WTC11 (cell line): ENCODE measurements at regions not wholly inside any gene's neighbourhood (a gene's known extent, or its start where the extent isn't known, plus 50 kb on each side); places are given as distances from the start of the nearest gene placed in this dataset.
A peak's percentile ranks its signal among the peaks of the same experiment; 100 is the strongest.

Experiments used
- ATAC-seq: fragments of 200-7000 bp; cut with Tn5 transposase; 2 replicates; pipeline ENCODE4 v1.10.0; 2021; ENCODE audit warnings: mild to moderate bottlenecking, moderate library complexity
- CTCF ChIA-PET: fragments of 300-600 bp; sonication (Branson Sonifier 250); formaldehyde crosslinking; loops from one replicate; lab custom pipeline; 2021; ENCODE audit warnings: antibody characterized with exemption; lab: Charles Lee
- POLR2A ChIA-PET: fragments of 350-600 bp; sonication (Branson Sonifier 250); formaldehyde crosslinking; loops from one replicate; lab custom pipeline; 2021; ENCODE audit warnings: antibody characterized with exemption; lab: Charles Lee
- DNase-seq: peaks from one replicate; pipeline ENCODE4 v3.0.0; 2021; ENCODE audit warnings: low spot score
- H3K27ac Mint-ChIP-seq: 2 replicates; pipeline ENCODE4 v1.8.0; 2021; ENCODE audit warnings: mixed read lengths
- H3K27me3 Mint-ChIP-seq: 2 replicates; pipeline ENCODE4 v1.8.0; 2021; ENCODE audit warnings: low read depth, mild to moderate bottlenecking, moderate library complexity, mixed read lengths
- H3K36me3 Mint-ChIP-seq: 2 replicates; pipeline ENCODE4 v1.8.0; 2021; ENCODE audit warnings: mixed read lengths
- H3K4me1 Mint-ChIP-seq: 2 replicates; pipeline ENCODE4 v1.8.0; 2022; ENCODE audit warnings: mixed read lengths
- H3K4me3 Mint-ChIP-seq: 2 replicates; pipeline ENCODE4 v1.8.0; 2021; ENCODE audit warnings: mild to moderate bottlenecking, moderate library complexity, mixed read lengths
- H3K9me3 Mint-ChIP-seq: 2 replicates; pipeline ENCODE4 v1.8.0; 2021; ENCODE audit warnings: mixed read lengths
- AR ChIP-seq: fragments of 250-450 bp; sonication (Bioruptor Pico); IDR thresholded peaks from 2 replicates; pipeline ENCODE4 v1.9.0; 2021; ENCODE audit warnings: mild to moderate bottlenecking
- CREM ChIP-seq: sonication (generic); formaldehyde crosslinking; IDR thresholded peaks from 2 replicates; pipeline ENCODE4 v1.8.1; 2022; ENCODE audit warnings: mild to moderate bottlenecking, missing genetic modification reagents, moderate library complexity
- E2F4 ChIP-seq: sonication (generic); formaldehyde crosslinking; IDR thresholded peaks from 2 replicates; pipeline ENCODE4 v1.8.1; 2022; ENCODE audit warnings: low read depth, mild to moderate bottlenecking, moderate library complexity, missing genetic modification reagents, borderline replicate concordance
- HMGXB4 ChIP-seq: sonication (generic); formaldehyde crosslinking; IDR thresholded peaks from 2 replicates; pipeline ENCODE4 v1.8.1; 2023; ENCODE audit warnings: mild to moderate bottlenecking, moderate library complexity, missing genetic modification reagents
- KAT7 ChIP-seq: sonication (generic); formaldehyde crosslinking; IDR thresholded peaks from 2 replicates; pipeline ENCODE4 v1.8.1; 2023; ENCODE audit warnings: missing genetic modification reagents, mild to moderate bottlenecking, borderline replicate concordance
- MYBL2 ChIP-seq: sonication (generic); formaldehyde crosslinking; IDR thresholded peaks from 2 replicates; pipeline ENCODE4 v1.8.1; 2023; ENCODE audit warnings: mild to moderate bottlenecking, moderate library complexity, missing genetic modification reagents
- NR2C2 ChIP-seq: sonication (generic); formaldehyde crosslinking; IDR thresholded peaks from 2 replicates; pipeline ENCODE4 v1.8.0; 2022; ENCODE audit warnings: mild to moderate bottlenecking, missing genetic modification reagents
- NR3C1 ChIP-seq: sonication (generic); formaldehyde crosslinking; conservative IDR thresholded peaks from 2 replicates; pipeline ENCODE4 v1.8.1; 2023; ENCODE audit warnings: low read depth, mild to moderate bottlenecking, missing genetic modification reagents
- OVOL2 ChIP-seq: fragments of 250-450 bp; sonication (Bioruptor Pico); IDR thresholded peaks from 2 replicates; pipeline ENCODE4 v1.9.0; 2021; ENCODE audit warnings: mild to moderate bottlenecking, borderline replicate concordance
- PRDM15 ChIP-seq: sonication (generic); formaldehyde crosslinking; IDR thresholded peaks from 2 replicates; pipeline ENCODE4 v1.8.0; 2022; ENCODE audit warnings: missing genetic modification reagents
- PREB ChIP-seq: sonication (generic); formaldehyde crosslinking; IDR thresholded peaks from 2 replicates; pipeline ENCODE4 v1.8.1; 2022; ENCODE audit warnings: mild to moderate bottlenecking, missing genetic modification reagents, moderate library complexity, borderline replicate concordance
- RELA ChIP-seq: sonication (generic); formaldehyde crosslinking; IDR thresholded peaks from 2 replicates; pipeline ENCODE4 v1.8.1; 2022; ENCODE audit warnings: missing genetic modification reagents, mild to moderate bottlenecking, borderline replicate concordance
- TEAD4 ChIP-seq: sonication (generic); formaldehyde crosslinking; IDR thresholded peaks from 2 replicates; pipeline ENCODE4 v1.8.0; 2022; ENCODE audit warnings: mild to moderate bottlenecking, missing genetic modification reagents
- TP53 ChIP-seq: sonication (generic); formaldehyde crosslinking; IDR thresholded peaks from 2 replicates; pipeline ENCODE4 v1.8.1; 2023; ENCODE audit warnings: mild to moderate bottlenecking, missing genetic modification reagents
- ZNF232 ChIP-seq: sonication (generic); formaldehyde crosslinking; IDR thresholded peaks from 2 replicates; pipeline ENCODE4 v1.8.0; 2022; ENCODE audit warnings: mild to moderate bottlenecking, missing genetic modification reagents
- ZNF423 ChIP-seq: fragments of 250-450 bp; sonication (Bioruptor Pico); IDR thresholded peaks from 2 replicates; pipeline ENCODE4 v2.1.2; 2022; ENCODE audit warnings: mild to moderate bottlenecking, moderate library complexity

- TF ChIP-seq NR3C1 (no peak), TP53 (CRISPR knock-in tag) (no peak), OVOL2 (CRISPR knock-in tag) (no peak), KAT7 (CRISPR knock-in tag) (no peak), ZNF423 (CRISPR knock-in tag) (no peak)
Observed at GRCh38 chr11:115792903-115793302, 288.7 kb upstream of the CADM1 start (continued).

- Mint-ChIP-seq H3K4me1 (peaks cover 6% of the 10 kb centered on the region; the same call in 1 of the 2 replicates), H3K9me3 (peaks cover 12% of the 10 kb centered on the region), H3K36me3 (peaks cover 3% of the 10 kb centered on the region; the same call in 1 of the 2 replicates), H3K27me3 (peaks cover 3% of the 10 kb centered on the region), H3K27ac (no peak overlapping the region), H3K4me3 (no peak overlapping the region)
- DNase-seq (no peak), ATAC-seq (no peak)
- ChIA-PET CTCF (no interaction called here), POLR2A (no interaction called here)
- TF ChIP-seq RELA, result no peak
- no peak for TF ChIP-seq ZNF232 (CRISPR knock-in tag)
- no peak for TF ChIP-seq TEAD4
- TF ChIP-seq AR (CRISPR knock-in tag), result no peak
- TF ChIP-seq NR2C2 (CRISPR knock-in tag), result no peak
- TF ChIP-seq, all 79 proteins: peak for 0
Observed at GRCh38 chr11:115787302-115787701, 283.1 kb upstream of the CADM1 start.

GRCh38 chr11:115784796-115785521 lies 280.7 kb upstream of the CADM1 start:
- Mint-ChIP-seq H3K36me3 (peaks cover 4% of the 10 kb centered on the region; the same call in 1 of the 2 replicates), H3K4me3 (no peak overlapping the region), H3K9me3 (peaks cover 15% of the 10 kb centered on the region), H3K27ac (no peak overlapping the region), H3K4me1 (peaks cover 12% of the 10 kb centered on the region), H3K27me3 (peaks cover 3% of the 10 kb centered on the region)
- ATAC-seq (no peak), DNase-seq (no peak)
- TF ChIP-seq E2F4 (CRISPR knock-in tag) (no peak), HMGXB4 (CRISPR knock-in tag) (no peak)
- CTCF ChIA-PET, result no interaction called here
- POLR2A ChIA-PET, result no interaction called here

- peaks cover 4% of the 10 kb centered on the region; the same call in 1 of the 2 replicates for H3K36me3 Mint-ChIP-seq
- POLR2A ChIA-PET, result no interaction called here
- peaks cover 10% of the 10 kb centered on the region for H3K9me3 Mint-ChIP-seq
- CTCF ChIA-PET, result no interaction called here
- ATAC-seq (peak; percentile 50), DNase-seq (no peak)
- H3K4me3 Mint-ChIP-seq, result no peak overlapping the region
- H3K27ac Mint-ChIP-seq, result no peak overlapping the region
- H3K4me1 Mint-ChIP-seq, result peaks cover 15% of the 10 kb centered on the region
- peaks cover 3% of the 10 kb centered on the region for H3K27me3 Mint-ChIP-seq
- TF ChIP-seq MYBL2 (CRISPR knock-in tag) (no peak), CREM (CRISPR knock-in tag) (no peak), TEAD4 (no peak), HMGXB4 (CRISPR knock-in tag) (no peak), PREB (CRISPR knock-in tag) (no peak), PRDM15 (CRISPR knock-in tag) (no peak)
Observed at GRCh38 chr11:115780646-115781362, 276.6 kb upstream of the CADM1 start.
